Ectodermal cell (in vitro differentiated cells): ENCODE measurements at regions not wholly inside any gene's neighbourhood (a gene's known extent, or its start where the extent isn't known, plus 50 kb on each side); places are given as distances from the start of the nearest gene placed in this dataset.
"Not testable (repeated sequence)": the region's sequence is repeated elsewhere in the genome, so short reads cannot be mapped to it uniquely, and the experiment has no call there.

ENCODE experiments used
- H3K27ac ChIP-seq: 2 replicates; pipeline ENCODE4 v1.7.0; 2013; ENCODE audit warnings: mild to moderate bottlenecking, low read depth, low read length; ENCODE audit not compliant: insufficient read depth, poor library complexity, severe bottlenecking
- H3K27me3 ChIP-seq: 2 replicates; pipeline ENCODE4 v1.7.0; 2013; ENCODE audit warnings: mild to moderate bottlenecking, low read length; ENCODE audit not compliant: insufficient read depth, control insufficient read depth, poor library complexity, severe bottlenecking
- H3K36me3 ChIP-seq: one replicate; pipeline ENCODE4 v1.7.0; 2013; ENCODE audit warnings: low read length; ENCODE audit not compliant: control insufficient read depth, insufficient read depth
- H3K4me1 ChIP-seq: one replicate; pipeline ENCODE4 v1.7.0; 2013; ENCODE audit warnings: low read length; ENCODE audit not compliant: control insufficient read depth, insufficient read depth
- H3K4me3 ChIP-seq: 2 replicates; pipeline ENCODE4 v1.7.0; 2013; ENCODE audit warnings: low read depth, low read length, control low read depth; ENCODE audit not compliant: insufficient read depth
- H3K9me3 ChIP-seq: 2 replicates; pipeline ENCODE4 v1.7.0; 2013; ENCODE audit warnings: mild to moderate bottlenecking, low read length, moderate library complexity; ENCODE audit not compliant: control insufficient read depth
- WGBS, 2 experiments: methylation state at CpG; one replicate each; pipeline ENCODE4 v1.1.7; 2013; ENCODE audit warnings: missing lambda C conversion rate in 2 of 2; 5-methylcytosine and 5-hydroxymethylcytosine counted together

- H3K36me3 ChIP-seq, H3K27ac ChIP-seq, H3K4me3 ChIP-seq, H3K9me3 ChIP-seq, H3K4me1 ChIP-seq, H3K27me3 ChIP-seq: not testable (repeated sequence)
- WGBS, 2 experiments, result 91 to 92% methylated on average over 16 to 17 of the region's 17 CpGs
These were observed 153.1 kb downstream of the FOXD4L6 start for GRCh38 chr9:40975351-40975750.

GRCh38 chr9:40974912-40975311, 153.6 kb downstream of the FOXD4L6 start:
- not testable (repeated sequence) for H3K36me3 ChIP-seq, H3K9me3 ChIP-seq, H3K27ac ChIP-seq, H3K27me3 ChIP-seq, H3K4me1 ChIP-seq, H3K4me3 ChIP-seq
- 84 to 91% methylated on average over 6 of the region's 10 CpGs for WGBS, 2 experiments

- WGBS, 2 experiments, result 61 to 69% methylated on average over 3 of the region's 3 CpGs
- H3K36me3 ChIP-seq, H3K27me3 ChIP-seq, H3K4me3 ChIP-seq, H3K4me1 ChIP-seq, H3K27ac ChIP-seq, H3K9me3 ChIP-seq: not testable (repeated sequence)
These were observed 156.7 kb downstream of the FOXD4L6 start for GRCh38 chr9:40971773-40972172.

DNA sequence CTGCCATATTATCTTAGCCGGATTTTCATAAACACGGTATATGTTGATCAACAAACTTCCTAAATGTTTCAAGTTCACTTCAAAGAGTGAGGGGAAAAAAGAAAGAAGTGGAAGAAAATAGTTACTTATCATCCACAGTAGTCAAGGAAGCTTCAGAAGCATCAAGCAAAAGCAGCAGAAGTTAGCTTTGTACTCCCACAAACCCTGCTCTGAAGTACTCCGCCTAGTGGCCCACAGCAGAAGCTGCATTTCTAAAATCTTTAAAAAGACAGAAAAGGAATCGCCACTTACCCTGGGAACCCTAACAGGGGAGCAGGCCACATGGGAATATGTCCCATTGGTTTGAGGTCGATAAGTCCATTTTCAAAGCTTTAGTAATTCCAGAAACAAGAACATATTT, 158.1 kb downstream of the FOXD4L6 start:
- H3K27me3 ChIP-seq, H3K4me1 ChIP-seq, H3K27ac ChIP-seq, H3K4me3 ChIP-seq, H3K9me3 ChIP-seq, H3K36me3 ChIP-seq: not testable (repeated sequence)
- WGBS, 2 experiments, result no CpG with 5 or more reads among the region's 5 CpGs

DNA sequence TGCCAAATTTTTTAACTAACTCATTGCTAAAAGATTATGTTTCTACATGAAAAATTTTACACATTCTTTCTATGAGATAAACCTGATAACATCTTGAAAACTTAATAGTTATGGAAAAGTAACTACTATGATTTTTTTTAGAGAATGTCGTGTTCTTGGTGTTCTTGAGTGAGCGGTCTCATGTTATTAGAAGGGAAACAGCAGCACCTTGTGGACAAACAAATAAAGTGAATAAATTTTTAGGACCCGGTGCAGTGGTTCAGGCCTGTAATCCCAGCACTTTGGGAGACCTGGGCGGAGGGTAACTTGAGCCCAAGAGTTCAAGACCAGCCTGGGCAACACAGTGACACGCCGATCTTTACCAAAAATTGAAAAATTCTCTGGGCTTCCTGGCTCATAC, 166.0 kb downstream of the FOXD4L6 start:
- not testable (repeated sequence) for H3K36me3 ChIP-seq, H3K27ac ChIP-seq, H3K4me3 ChIP-seq, H3K9me3 ChIP-seq, H3K27me3 ChIP-seq, H3K4me1 ChIP-seq
- no CpG with 5 or more reads among the region's 6 CpGs for WGBS, 2 experiments

DNA sequence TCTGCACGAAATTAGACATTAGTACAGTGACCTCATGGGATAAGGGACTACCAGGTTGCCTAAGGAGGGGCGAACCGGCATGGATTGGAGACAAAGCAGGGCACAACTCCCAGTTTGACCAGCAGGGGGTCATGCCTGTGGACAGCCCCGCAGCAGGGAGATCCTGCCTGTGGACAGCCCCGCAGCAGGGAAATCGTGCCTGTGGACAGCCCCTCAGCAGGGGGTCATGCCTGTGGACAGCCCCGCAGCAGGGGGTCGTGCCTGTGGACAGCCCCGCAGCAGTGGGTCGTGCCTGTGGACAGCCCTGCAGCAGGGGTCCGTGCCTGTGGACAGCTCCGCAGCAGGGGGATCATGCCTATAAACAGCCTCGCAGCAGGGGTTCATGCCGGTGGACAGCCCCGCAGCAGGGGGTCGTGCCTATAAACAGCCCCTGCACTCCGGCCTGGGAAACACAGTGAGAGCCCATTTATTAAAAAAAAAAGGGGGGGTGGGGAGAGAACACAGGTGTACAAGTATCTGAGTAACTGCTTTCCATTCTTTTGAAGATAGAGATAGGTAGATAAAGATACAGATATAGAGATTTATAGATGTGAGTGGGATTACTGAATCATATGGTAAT, 176.5 kb downstream of the FOXD4L6 start:
- 71 to 72% methylated on average over 17 of the region's 17 CpGs for WGBS, 2 experiments
- not testable (repeated sequence) for H3K27me3 ChIP-seq, H3K4me3 ChIP-seq, H3K4me1 ChIP-seq, H3K36me3 ChIP-seq, H3K9me3 ChIP-seq, H3K27ac ChIP-seq

DNA sequence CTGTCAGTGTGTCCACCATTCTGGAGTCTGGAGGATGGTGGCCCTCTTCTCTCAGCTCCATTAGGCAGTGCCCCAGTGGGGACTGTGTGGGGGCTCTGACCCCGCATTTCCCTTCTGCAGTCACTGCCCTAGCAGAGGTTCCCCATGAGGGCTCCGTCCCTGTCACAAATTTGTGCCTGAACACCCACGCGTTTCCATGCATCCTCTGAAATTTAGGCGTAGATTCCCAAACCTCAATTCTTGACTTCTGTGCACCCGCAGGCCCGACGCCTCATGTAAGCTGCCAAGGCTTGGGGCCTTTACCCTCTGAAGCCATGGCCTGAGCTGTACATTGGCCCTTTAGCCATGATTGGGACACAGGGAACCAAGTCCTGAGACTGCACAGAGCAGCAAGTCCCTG, 182.3 kb downstream of the FOXD4L6 start:
- H3K36me3 ChIP-seq, H3K27me3 ChIP-seq, H3K4me1 ChIP-seq, H3K27ac ChIP-seq, H3K9me3 ChIP-seq, H3K4me3 ChIP-seq: not testable (repeated sequence)
- WGBS, 2 experiments, result 91% methylated on average over 8 of the region's 8 CpGs

DNA sequence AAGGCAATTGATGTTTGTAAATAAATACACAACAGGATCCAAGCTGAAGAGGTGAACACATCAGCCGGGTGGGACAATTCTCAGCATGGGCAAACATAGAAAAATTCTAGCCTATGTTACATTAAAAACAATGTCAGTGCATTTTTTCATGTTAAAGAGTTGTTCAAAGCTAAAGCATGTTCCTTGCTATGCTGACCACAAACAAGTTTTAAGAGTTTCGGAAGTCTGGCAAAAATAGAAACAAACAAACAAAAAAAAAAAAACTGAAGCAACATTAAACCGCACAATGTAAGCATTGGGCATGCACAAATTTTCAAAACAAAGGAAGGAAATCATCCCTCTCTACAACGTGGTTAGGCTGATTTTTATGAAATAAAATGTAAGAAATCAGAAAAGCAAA, 185.8 kb downstream of the FOXD4L6 start:
- not testable (repeated sequence) for H3K9me3 ChIP-seq, H3K4me1 ChIP-seq, H3K27me3 ChIP-seq, H3K4me3 ChIP-seq, H3K27ac ChIP-seq, H3K36me3 ChIP-seq
- WGBS, 2 experiments, result 72 to 91% methylated on average over 3 of the region's 4 CpGs

- not testable (repeated sequence) for H3K9me3 ChIP-seq, H3K4me3 ChIP-seq, H3K36me3 ChIP-seq, H3K4me1 ChIP-seq, H3K27me3 ChIP-seq, H3K27ac ChIP-seq
- 79 to 81% methylated on average over 1 of the region's 1 CpG for WGBS, 2 experiments
These were observed 188.6 kb downstream of the FOXD4L6 start for GRCh38 chr9:40939888-40940209.

- 80 to 82% methylated on average over 12 of the region's 15 CpGs for WGBS, 2 experiments
- not testable (repeated sequence) for H3K36me3 ChIP-seq, H3K9me3 ChIP-seq, H3K27me3 ChIP-seq, H3K4me1 ChIP-seq, H3K27ac ChIP-seq, H3K4me3 ChIP-seq
These were observed 189.1 kb downstream of the FOXD4L6 start for GRCh38 chr9:40939201-40939887.

- 82 to 84% methylated on average over 7 of the region's 7 CpGs for WGBS, 2 experiments
These were observed 193.1 kb downstream of the FOXD4L6 start for GRCh38 chr9:40935336-40935735.

More at GRCh38 chr9:40935336-40935735, 193.1 kb downstream of the FOXD4L6 start:
- peaks cover 11% of the 10 kb centered on the region for H3K9me3 ChIP-seq
- H3K36me3 ChIP-seq, result no peaks in the 10 kb centered on the region
- H3K4me3 ChIP-seq, result no peak overlapping the region
- no peak overlapping the region for H3K27ac ChIP-seq
- no peaks in the 10 kb centered on the region for H3K27me3 ChIP-seq
- no peaks in the 10 kb centered on the region for H3K4me1 ChIP-seq
